Endothelial cell of umbilical vein (primary cell): ENCODE measurements at regions not wholly inside any gene's neighbourhood (a gene's known extent, or its start where the extent isn't known, plus 50 kb on each side); places are given as distances from the start of the nearest gene placed in this dataset.

ENCODE experiments used
- BruUV-seq: library from RNA; stranded (reverse); fragments of 400-500 nt; replicated peaks from 2 replicates; lab custom pipeline; 2021; lab: Mats Ljungman, UMichigan
- CTCF ChIA-PET: fragments of 300-600, 350-600 bp; sonication (Branson Sonifier 250); formaldehyde crosslinking; loops from one replicate; lab custom pipeline; 2021; ENCODE audit warnings: antibody characterized with exemption, inconsistent platforms; lab: Charles Lee
- POLR2A ChIA-PET: fragments of 300-600, 350-600 bp; sonication (Branson Sonifier 250); formaldehyde crosslinking; loops from one replicate; lab custom pipeline; 2021; ENCODE audit warnings: antibody characterized with exemption, inconsistent platforms; lab: Charles Lee
- DNase-seq: peaks from one replicate; pipeline ENCODE4 v3.0.0-alpha.2; 2011; ENCODE audit warnings: low read depth, low spot score
- FAIRE-seq: peaks from 2 replicates; lab custom pipeline; 2011; peaks lifted over from hg19 to GRCh38; lab: Jason Lieb, UNC
- H2AFZ ChIP-seq: 2 replicates; pipeline ENCODE4 v1.6.0; 2012; ENCODE audit warnings: low read depth, low read length, control low read depth, inconsistent platforms
- H3K27ac ChIP-seq: 2 replicates; pipeline ENCODE4 v1.5.1; 2011; ENCODE audit warnings: low read depth, mild to moderate bottlenecking, control low read depth, low read length, moderate library complexity; ENCODE audit not compliant: insufficient read depth
- H3K27me3 ChIP-seq, 2 experiments: 2 replicates each; pipeline versions ENCODE4 v1.6.0 to v1.6.1; 2011; ENCODE audit warnings: low read length in 2 of 2, mixed read lengths in 1 of 2; ENCODE audit not compliant: control insufficient read depth in 2 of 2, insufficient read depth in 2 of 2
- H3K36me3 ChIP-seq, 2 experiments: 2 replicates in 1 of 2; 3 replicates in 1 of 2; pipeline ENCODE4 v1.5.1; 2011; ENCODE audit warnings: low read length in 2 of 2, mild to moderate bottlenecking in 1 of 2, moderate library complexity in 1 of 2; ENCODE audit not compliant: control insufficient read depth in 2 of 2, insufficient read depth in 2 of 2; ENCODE audit errors: extremely low read depth in 1 of 2
- H3K4me1 ChIP-seq: 3 replicates; pipeline ENCODE4 v1.5.1; 2011; ENCODE audit warnings: mild to moderate bottlenecking, low read length; ENCODE audit not compliant: control insufficient read depth, insufficient read depth; ENCODE audit errors: extremely low read depth
- H3K4me2 ChIP-seq: 2 replicates; pipeline ENCODE4 v1.6.1; 2011; ENCODE audit warnings: low read length, control low read depth, mixed read lengths; ENCODE audit not compliant: insufficient read depth
- H3K4me3 ChIP-seq, 3 experiments: fragments of 200-600 bp in 1 of 3; sonication (generic), shearing (Covaris generic) in 1 of 3; replicated peaks in 1 of 3; 2 replicates each; pipeline ENCODE4 v1.5.1; 2011 to 2016; ENCODE audit warnings: control low read depth in 3 of 3, low read length in 3 of 3, mild to moderate bottlenecking in 2 of 3, inconsistent platforms in 1 of 3, low read depth in 1 of 3, moderate library complexity in 1 of 3; ENCODE audit not compliant: insufficient read depth in 1 of 3
- H3K79me2 ChIP-seq: 2 replicates; pipeline ENCODE4 v1.6.0; 2012; ENCODE audit warnings: low read length, inconsistent platforms; ENCODE audit not compliant: control insufficient read depth, insufficient read depth
- H3K9ac ChIP-seq: replicated peaks from 2 replicates; pipeline ENCODE3; 2011; ENCODE audit warnings: low read length, control low read depth; ENCODE audit not compliant: insufficient read depth; ENCODE audit errors: extremely low read depth
- H3K9me1 ChIP-seq: replicated peaks from 3 replicates; pipeline ENCODE4 v1.6.0; 2011; ENCODE audit warnings: mild to moderate bottlenecking, low read length; ENCODE audit not compliant: control insufficient read depth, insufficient read depth; ENCODE audit errors: extremely low read depth
- H3K9me3 ChIP-seq: replicated peaks from 2 replicates; pipeline ENCODE4 v1.5.1; 2012; ENCODE audit warnings: low read length, inconsistent platforms; ENCODE audit not compliant: control insufficient read depth, insufficient read depth
- H4K20me1 ChIP-seq: replicated peaks from 2 replicates; pipeline ENCODE3; 2011; ENCODE audit warnings: mild to moderate bottlenecking, low read length; ENCODE audit not compliant: control insufficient read depth, insufficient read depth; ENCODE audit errors: extremely low read depth
- CTCF ChIP-seq, 2 donors: IDR thresholded peaks; 1 replicate in 1 of 2; 2 replicates in 1 of 2; pipeline ENCODE4 v1.5.1; 2011; ENCODE audit warnings: low read length in 2 of 2, mild to moderate bottlenecking in 2 of 2, moderate library complexity in 2 of 2, control low read depth in 1 of 2, inconsistent platforms in 1 of 2, low read depth in 1 of 2; ENCODE audit not compliant: insufficient read depth in 1 of 2; ENCODE audit errors: extremely low read depth in 1 of 2
- EZH2 ChIP-seq: IDR thresholded peaks from 2 replicates; pipeline ENCODE4 v1.6.1; 2012; ENCODE audit warnings: borderline replicate concordance, low read depth, mild to moderate bottlenecking, moderate library complexity, low read length, inconsistent platforms; ENCODE audit not compliant: severe bottlenecking
- FOS ChIP-seq: IDR thresholded peaks from 2 replicates; pipeline ENCODE4 v1.6.1; 2011; ENCODE audit warnings: mild to moderate bottlenecking, low read length, moderate library complexity, borderline replicate concordance; ENCODE audit not compliant: insufficient read depth
- GATA2 ChIP-seq: IDR thresholded peaks from 2 replicates; pipeline ENCODE4 v1.7.0; 2011; ENCODE audit warnings: low read depth, mild to moderate bottlenecking, moderate library complexity, mixed read lengths, low read length; ENCODE audit not compliant: insufficient read length, insufficient read depth
- JUN ChIP-seq: IDR thresholded peaks from 2 replicates; pipeline ENCODE4 v1.6.1; 2011; ENCODE audit warnings: borderline replicate concordance, low read depth; ENCODE audit not compliant: insufficient read length, insufficient read depth
- MAX ChIP-seq: IDR thresholded peaks from 2 replicates; pipeline ENCODE4 v1.6.1; 2011; ENCODE audit not compliant: insufficient read depth, insufficient read length
- MYC ChIP-seq: IDR thresholded peaks from one replicate; pipeline ENCODE4 v1.6.1; 2011; ENCODE audit warnings: mild to moderate bottlenecking, low read depth, low read length
- POLR2A ChIP-seq: IDR thresholded peaks from 2 replicates; pipeline ENCODE4 v1.6.1; 2012; ENCODE audit warnings: low read depth, mild to moderate bottlenecking, control low read depth, low read length
- POLR2AphosphoS5 ChIP-seq: IDR thresholded peaks from 2 replicates; pipeline ENCODE4 v1.6.1; 2012; ENCODE audit warnings: low read depth, mild to moderate bottlenecking, control low read depth, low read length, moderate library complexity; ENCODE audit not compliant: insufficient read depth
- dilution Hi-C: fragments of 300-500 bp; cut with MboI; formaldehyde crosslinking; loops from one replicate; pipeline ENCODE4 v1.15.0; 2019; ENCODE audit warnings: low sequenced_read_pairs; ENCODE audit not compliant: extremely low pct_ligation_motif_present
- intact Hi-C: fragments of 100-400 bp; cut with micrococcal nuclease; formaldehyde crosslinking; loops from one replicate; pipeline ENCODE4 v1.10.0; 2022

- Histone ChIP-seq H3K4me2 (no peak overlapping the region), H3K36me3 (no peaks in the 10 kb centered on the region), H3K9me3 (no peaks in the 10 kb centered on the region), H3K9ac (no peak overlapping the region), H3K4me1 (no peaks in the 10 kb centered on the region), H3K79me2 (no peaks in the 10 kb centered on the region), H3K27ac (no peak overlapping the region), H3K27me3 (no peaks in the 10 kb centered on the region), H4K20me1 (no peaks in the 10 kb centered on the region), H2AFZ (no peak overlapping the region), H3K9me1 (no peaks in the 10 kb centered on the region), H3K4me3 (no peak overlapping the region)
- FAIRE-seq, result no peak
- intact Hi-C loops, result no loop called here
- DNase-seq, result no peak
- ChIA-PET POLR2A (no interaction called here), CTCF (no interaction called here)
- no TSS peak for BruUV-seq
- dilution Hi-C loops, result no loop called here
- TF ChIP-seq EZH2 (no peak), MAX (no peak), CTCF (IDR thresholded peaks at IDR 0.05; ENCODE audit: extremely low read depth in 1 of 2, insufficient read depth in 1 of 2, low read depth in 1 of 2, low read length in 2 of 2) (no peak), POLR2A (no peak), GATA2 (no peak), MYC (no peak), POLR2AphosphoS5 (no peak), JUN (no peak), FOS (no peak)
These were observed 78.1 kb upstream of the FAM83B start for GRCh38 chr6:54768494-54768893.
